SK-N-DZ (cell line): ENCODE measurements at regions not wholly inside any gene's neighbourhood (a gene's known extent, or its start where the extent isn't known, plus 50 kb on each side); places are given as distances from the start of the nearest gene placed in this dataset.
"Not testable (repeated sequence)": the region's sequence is repeated elsewhere in the genome, so short reads cannot be mapped to it uniquely, and the experiment has no call there.

Experiments used
- DNase-seq: peaks from one replicate; pipeline ENCODE4 v3.0.0-alpha.2; 2015; ENCODE audit warnings: low spot score

GRCh38 chr3:72093270-72093991 is 308.5 kb upstream of the PROK2 start:
- no peak for DNase-seq

DNA sequence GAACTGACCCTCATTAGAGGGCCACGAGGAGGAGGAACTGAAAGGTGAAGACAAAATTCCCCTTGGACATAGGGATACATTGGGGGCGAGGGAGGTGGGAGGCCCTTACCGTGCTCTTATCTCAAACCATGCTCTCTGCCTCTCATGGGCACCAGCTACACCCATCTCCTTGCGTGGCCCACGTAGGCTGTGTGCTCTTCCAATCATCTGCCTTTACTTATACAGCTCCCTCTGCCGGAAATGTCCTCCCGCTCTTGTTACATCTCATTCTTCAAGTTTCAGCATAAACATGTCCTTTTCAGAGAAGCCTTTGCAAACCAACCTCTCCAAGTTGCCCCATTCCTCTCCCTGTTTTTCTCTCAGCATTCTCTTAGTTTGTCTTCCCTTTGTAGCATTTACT is 307.8 kb upstream of the PROK2 start:
- no peak for DNase-seq

GRCh38 chr3:72088486-72089025 is 303.6 kb upstream of the PROK2 start:
- no peak for DNase-seq

- no peak for DNase-seq
These were observed 302.5 kb upstream of the PROK2 start for GRCh38 chr3:72087420-72087819.

DNA sequence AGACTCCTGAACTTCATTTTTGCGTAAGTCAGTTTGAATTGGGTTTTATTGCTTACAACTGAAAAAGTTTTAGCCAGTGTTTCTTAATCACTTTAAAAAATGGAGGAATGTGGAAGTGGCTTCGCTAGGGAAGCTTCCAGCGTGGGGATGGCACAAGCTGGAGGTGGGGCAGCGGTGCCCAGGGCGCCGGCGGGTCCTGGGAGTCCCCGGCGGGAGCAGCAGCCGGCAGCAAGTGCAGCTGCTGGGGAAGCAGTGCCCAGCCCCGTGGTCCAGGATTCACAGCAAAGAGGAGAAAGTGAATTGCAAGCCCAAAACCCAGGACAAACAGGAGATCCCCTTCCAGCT is 301.8 kb upstream of the PROK2 start:
- DNase-seq: no peak

GRCh38 chr3:72086042-72086742 is 301.2 kb upstream of the PROK2 start:
- no peak for DNase-seq

DNA sequence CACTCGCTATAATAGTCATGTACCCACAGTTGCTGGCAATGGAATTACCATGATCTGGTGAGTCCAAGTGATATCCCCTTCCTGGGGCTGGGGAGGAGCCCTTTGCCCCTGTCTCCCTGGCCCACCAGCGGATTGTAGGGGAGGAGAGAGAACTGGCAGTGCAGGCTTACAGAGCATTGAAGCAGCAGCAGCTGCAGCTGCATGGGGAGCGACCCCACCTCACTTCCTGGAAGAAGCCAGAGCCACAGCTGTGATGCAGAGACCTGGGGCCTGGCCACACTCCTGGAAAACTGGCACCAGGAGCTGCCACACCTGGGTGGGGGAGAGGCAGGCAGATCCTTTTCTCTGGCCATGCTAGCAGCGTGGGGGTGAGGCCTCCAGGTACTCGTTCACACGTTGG is 300.1 kb upstream of the PROK2 start:
- DNase-seq: no peak

GRCh38 chr3:72082776-72083462 is 298.0 kb upstream of the PROK2 start:
- no peak for DNase-seq

DNA sequence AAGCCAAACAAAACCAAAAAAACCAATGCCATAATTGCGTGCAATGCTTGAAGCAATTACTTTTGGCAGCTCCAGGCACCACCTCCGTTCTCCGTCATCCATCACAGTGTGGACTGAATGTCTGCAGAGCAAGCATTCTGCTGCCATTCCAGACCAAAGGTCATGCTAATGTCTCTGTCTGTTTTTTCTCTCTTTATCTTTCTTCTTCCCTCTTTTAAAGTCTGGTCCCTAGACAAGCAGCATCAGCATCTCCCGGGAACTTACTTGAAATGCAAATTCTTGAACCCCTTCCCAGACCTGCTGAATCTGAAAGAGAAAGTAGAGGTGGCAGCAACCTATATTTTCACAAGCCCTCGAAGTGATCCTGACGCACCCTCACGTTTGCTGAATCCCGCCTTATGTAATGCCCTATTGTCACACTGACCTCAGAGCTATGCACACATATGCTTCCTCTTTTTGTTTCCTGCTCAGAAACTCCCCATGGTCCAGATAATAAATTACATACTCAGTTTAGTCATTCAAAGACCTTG is 297.3 kb upstream of the PROK2 start:
- no peak for DNase-seq

GRCh38 chr3:72081471-72082185 is 296.7 kb upstream of the PROK2 start:
- no peak for DNase-seq

DNA sequence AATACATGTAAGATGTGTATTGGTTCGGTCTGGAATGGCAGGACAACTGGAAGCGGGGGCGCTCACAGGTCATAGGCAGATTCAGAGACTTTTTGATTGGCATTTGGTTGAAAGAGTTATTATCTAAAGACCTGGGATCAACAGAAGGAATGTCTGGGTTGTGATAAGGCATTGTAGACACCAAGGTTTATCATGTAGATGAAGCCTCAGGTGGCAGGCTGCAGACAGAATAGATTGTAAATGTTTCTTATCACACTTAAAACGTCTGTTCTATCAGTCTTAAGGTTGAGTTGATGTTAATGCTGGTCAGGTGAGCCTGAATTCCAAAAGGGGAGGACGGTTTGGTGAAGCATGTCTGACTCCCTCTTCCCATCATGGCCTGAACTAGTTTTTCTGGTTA is 295.9 kb upstream of the PROK2 start:
- no peak for DNase-seq

- no peak for DNase-seq
These were observed 295.1 kb upstream of the PROK2 start for GRCh38 chr3:72080095-72080494.

GRCh38 chr3:72079369-72079872 is 294.5 kb upstream of the PROK2 start:
- DNase-seq: no peak

- no peak for DNase-seq
These were observed 293.9 kb upstream of the PROK2 start for GRCh38 chr3:72078676-72079368.

GRCh38 chr3:72077473-72078259 is 292.7 kb upstream of the PROK2 start:
- no peak for DNase-seq

GRCh38 chr3:72075848-72076247 is 290.9 kb upstream of the PROK2 start:
- not testable (repeated sequence) for DNase-seq

GRCh38 chr3:72071624-72072023 is 286.7 kb upstream of the PROK2 start:
- no peak for DNase-seq

DNA sequence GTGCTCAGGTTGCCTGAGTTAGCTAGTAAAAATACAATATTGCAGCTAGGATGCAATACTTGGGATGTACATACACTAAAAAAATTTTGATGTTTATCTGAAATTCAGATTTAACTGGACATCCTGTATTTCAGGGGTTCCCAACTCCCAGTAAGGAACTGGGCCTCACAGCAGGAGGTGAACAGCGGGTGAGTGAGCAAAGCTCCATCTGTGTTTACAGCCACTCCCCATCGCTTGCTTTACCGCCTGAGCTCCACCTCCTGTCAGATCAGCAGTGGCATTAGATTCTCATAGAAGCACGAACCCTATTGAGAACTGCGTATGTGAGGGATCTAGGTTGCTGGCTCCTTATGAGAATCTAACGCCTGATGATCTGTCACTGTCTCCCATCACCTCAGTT is 285.1 kb upstream of the PROK2 start:
- no peak for DNase-seq

DNA sequence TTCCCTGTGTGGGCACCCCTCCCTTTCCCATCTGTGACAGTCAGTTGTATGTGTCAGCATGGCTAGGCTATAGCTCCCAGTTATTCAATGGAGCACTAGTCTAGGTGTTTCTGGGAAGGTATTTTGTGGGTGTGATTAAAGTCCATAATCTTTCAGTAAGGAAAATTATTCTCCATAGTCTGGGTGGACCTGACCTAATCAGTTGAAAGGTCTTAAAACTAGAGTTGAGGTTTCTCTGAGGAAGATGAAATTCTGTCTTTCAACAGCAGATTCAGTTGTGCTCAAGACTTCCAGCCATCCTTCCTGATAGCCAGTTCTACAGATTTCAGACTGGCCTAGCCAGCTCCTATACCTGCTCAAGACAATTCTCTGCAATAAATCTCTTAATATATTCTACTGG is 284.6 kb upstream of the PROK2 start:
- no peak for DNase-seq

- DNase-seq: no peak
These were observed 283.7 kb upstream of the PROK2 start for GRCh38 chr3:72068621-72069020.
